Uterus (tissue), 2 donors: ENCODE measurements at regions not wholly inside any gene's neighbourhood (a gene's known extent, or its start where the extent isn't known, plus 50 kb on each side); places are given as distances from the start of the nearest gene placed in this dataset.

Source experiments
- POLR2A ChIP-seq, 2 donors: fragments of 450-650 bp; IDR thresholded peaks; one replicate each; pipeline ENCODE4 v1.6.1; 2016; ENCODE audit warnings: antibody characterized with exemption in 2 of 2, mild to moderate bottlenecking in 1 of 2, moderate library complexity in 1 of 2
- TF ChIP-seq, protein P1 (sequence below), 4 experiments: fragments of 200-600 bp in 2 of 4; fragments of 450-650 bp in 2 of 4; sonication (generic) in 2 of 4; IDR thresholded peaks; one replicate each; pipeline ENCODE4 v1.5.1; 2016 to 2019; ENCODE audit warnings: antibody characterized with exemption in 4 of 4, mild to moderate bottlenecking in 2 of 4, moderate library complexity in 1 of 4

DNA sequence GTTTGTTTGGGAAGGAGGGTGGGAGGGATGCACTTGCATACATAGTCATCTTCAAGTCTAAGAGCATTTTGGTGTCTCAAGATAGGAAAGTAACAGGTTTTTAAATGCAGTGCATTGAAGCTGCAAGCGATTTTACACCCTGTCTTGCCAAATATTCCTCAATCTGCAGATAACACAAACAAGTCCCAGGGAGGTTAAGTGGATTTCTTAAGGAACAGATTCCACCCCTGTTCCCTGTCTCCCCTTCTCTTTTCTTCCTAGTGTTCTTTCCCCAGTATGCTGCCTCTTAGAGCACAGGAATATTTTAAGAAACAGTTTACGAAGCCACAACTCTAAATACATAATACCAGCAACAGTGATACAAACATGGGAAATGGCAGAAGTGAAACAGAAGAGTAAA, 389.9 kb downstream of the PLPP3 start:
- TF ChIP-seq, protein P1, sequence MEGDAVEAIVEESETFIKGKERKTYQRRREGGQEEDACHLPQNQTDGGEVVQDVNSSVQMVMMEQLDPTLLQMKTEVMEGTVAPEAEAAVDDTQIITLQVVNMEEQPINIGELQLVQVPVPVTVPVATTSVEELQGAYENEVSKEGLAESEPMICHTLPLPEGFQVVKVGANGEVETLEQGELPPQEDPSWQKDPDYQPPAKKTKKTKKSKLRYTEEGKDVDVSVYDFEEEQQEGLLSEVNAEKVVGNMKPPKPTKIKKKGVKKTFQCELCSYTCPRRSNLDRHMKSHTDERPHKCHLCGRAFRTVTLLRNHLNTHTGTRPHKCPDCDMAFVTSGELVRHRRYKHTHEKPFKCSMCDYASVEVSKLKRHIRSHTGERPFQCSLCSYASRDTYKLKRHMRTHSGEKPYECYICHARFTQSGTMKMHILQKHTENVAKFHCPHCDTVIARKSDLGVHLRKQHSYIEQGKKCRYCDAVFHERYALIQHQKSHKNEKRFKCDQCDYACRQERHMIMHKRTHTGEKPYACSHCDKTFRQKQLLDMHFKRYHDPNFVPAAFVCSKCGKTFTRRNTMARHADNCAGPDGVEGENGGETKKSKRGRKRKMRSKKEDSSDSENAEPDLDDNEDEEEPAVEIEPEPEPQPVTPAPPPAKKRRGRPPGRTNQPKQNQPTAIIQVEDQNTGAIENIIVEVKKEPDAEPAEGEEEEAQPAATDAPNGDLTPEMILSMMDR (IDR thresholded peaks at IDR 0.05) = no peak
- TF ChIP-seq POLR2A (IDR thresholded peaks at IDR 0.05) = no peak
